Progenitor cell of endocrine pancreas (in vitro differentiated cells): ENCODE measurements at regions not wholly inside any gene's neighbourhood (a gene's known extent, or its start where the extent isn't known, plus 50 kb on each side); places are given as distances from the start of the nearest gene placed in this dataset.

Source experiments
- DNase-seq: peaks from one replicate; pipeline ENCODE4 v3.0.0; 2021; ENCODE audit warnings: low spot score; ENCODE audit not compliant: unreplicated experiment
- H3K27ac Mint-ChIP-seq: 2 replicates; pipeline ENCODE4 v1.8.0; 2021; ENCODE audit warnings: mild to moderate bottlenecking, moderate library complexity, mixed read lengths
- H3K27me3 Mint-ChIP-seq: 2 replicates; pipeline ENCODE4 v1.8.0; 2021; ENCODE audit warnings: mixed read lengths
- H3K36me3 Mint-ChIP-seq: 2 replicates; pipeline ENCODE4 v1.8.0; 2022; ENCODE audit warnings: mixed read lengths; ENCODE audit not compliant: insufficient read depth
- H3K4me1 Mint-ChIP-seq: 2 replicates; pipeline ENCODE4 v1.8.0; 2021; ENCODE audit warnings: low read depth, mixed read lengths
- H3K4me3 Mint-ChIP-seq: 2 replicates; pipeline ENCODE4 v1.8.0; 2021; ENCODE audit warnings: low read depth, mild to moderate bottlenecking, moderate library complexity, mixed read lengths
- H3K9me3 Mint-ChIP-seq: 2 replicates; pipeline ENCODE4 v1.8.0; 2021; ENCODE audit warnings: low read depth, mixed read lengths
- TF ChIP-seq, protein P1 (sequence below): fragments of 200-600 bp; sonication (generic); IDR thresholded peaks from one replicate; pipeline ENCODE4 v1.5.0; 2021; ENCODE audit warnings: antibody characterized with exemption, mild to moderate bottlenecking; ENCODE audit not compliant: unreplicated experiment

DNA sequence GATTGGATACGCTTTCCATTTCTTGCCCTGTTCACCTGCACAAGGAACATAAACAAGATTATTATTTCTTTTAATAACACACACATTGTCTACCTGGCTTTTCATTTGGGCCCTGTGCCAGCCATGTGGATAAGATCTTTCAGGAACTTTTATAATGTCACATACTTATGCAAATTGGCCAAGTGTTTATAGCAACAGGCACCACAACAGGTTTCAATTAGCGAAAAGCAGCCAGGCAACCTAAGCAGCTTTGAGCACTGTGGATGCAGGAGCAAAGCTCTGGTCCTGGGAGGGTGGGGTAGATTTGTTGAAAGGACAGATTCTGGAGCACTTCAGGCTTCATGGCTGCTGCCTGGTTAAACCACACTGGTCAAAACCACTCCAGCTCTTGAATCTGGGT lies 217.4 kb downstream of the BARX2 start:
- H3K36me3 Mint-ChIP-seq = no peaks in the 10 kb centered on the region
- no peak for DNase-seq
- H3K9me3 Mint-ChIP-seq = no peaks in the 10 kb centered on the region
- no peak overlapping the region for H3K4me3 Mint-ChIP-seq
- peaks cover 1% of the 10 kb centered on the region for H3K4me1 Mint-ChIP-seq
- peaks cover 6% of the 10 kb centered on the region for H3K27me3 Mint-ChIP-seq
- TF ChIP-seq, protein P1, sequence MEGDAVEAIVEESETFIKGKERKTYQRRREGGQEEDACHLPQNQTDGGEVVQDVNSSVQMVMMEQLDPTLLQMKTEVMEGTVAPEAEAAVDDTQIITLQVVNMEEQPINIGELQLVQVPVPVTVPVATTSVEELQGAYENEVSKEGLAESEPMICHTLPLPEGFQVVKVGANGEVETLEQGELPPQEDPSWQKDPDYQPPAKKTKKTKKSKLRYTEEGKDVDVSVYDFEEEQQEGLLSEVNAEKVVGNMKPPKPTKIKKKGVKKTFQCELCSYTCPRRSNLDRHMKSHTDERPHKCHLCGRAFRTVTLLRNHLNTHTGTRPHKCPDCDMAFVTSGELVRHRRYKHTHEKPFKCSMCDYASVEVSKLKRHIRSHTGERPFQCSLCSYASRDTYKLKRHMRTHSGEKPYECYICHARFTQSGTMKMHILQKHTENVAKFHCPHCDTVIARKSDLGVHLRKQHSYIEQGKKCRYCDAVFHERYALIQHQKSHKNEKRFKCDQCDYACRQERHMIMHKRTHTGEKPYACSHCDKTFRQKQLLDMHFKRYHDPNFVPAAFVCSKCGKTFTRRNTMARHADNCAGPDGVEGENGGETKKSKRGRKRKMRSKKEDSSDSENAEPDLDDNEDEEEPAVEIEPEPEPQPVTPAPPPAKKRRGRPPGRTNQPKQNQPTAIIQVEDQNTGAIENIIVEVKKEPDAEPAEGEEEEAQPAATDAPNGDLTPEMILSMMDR = no peak
- H3K27ac Mint-ChIP-seq = no peak overlapping the region

DNA sequence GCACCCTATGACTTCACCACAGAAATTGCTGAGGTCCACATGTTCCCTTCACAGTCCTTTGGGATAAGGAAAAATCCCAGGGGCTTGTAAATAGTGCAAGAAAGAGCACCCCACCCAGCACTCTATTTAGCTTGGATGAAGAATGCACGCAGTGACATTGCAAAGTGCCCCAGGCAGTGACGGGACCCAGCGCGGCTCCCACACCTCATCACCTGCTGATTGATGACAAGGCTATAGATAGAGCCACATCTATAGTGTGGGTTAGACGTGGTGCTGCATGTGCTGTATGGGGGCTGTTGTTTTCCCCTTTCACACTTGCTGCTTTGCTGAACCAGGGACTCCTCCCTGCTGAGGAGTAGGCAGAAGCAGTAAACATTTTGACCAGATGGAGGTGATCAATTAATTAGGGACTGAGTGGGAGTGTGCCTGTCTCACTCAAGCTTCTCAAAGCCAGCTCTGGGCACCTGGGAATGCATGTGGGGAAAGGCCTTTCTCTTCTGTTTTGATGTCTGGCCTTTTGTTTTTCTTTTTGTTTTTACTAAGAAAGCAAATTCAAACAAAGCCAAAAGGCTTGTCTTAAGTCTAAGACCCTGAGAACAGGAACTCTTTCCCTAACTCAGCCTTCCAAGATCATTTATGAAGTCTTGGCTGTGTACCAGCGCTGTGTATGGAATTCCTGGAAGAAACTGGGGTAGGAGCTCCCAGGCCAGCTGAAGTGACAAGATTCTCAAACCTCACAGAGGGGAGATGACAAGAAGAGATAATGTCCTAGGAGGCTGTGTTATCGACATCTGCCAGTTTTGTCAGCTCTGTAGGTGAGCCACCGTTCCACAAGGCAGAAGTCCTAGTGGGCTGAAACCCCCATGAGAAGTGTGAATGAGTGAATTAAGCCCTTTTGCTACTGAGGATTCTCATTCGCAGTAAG lies 219.7 kb downstream of the BARX2 start:
- Mint-ChIP-seq H3K27me3 (peaks cover 6% of the 10 kb centered on the region), H3K4me1 (peaks cover 1% of the 10 kb centered on the region), H3K27ac (no peak overlapping the region), H3K36me3 (no peaks in the 10 kb centered on the region), H3K4me3 (no peak overlapping the region), H3K9me3 (peaks cover 7% of the 10 kb centered on the region)
- DNase-seq = no peak
- TF ChIP-seq, protein P1 = no peak

DNA sequence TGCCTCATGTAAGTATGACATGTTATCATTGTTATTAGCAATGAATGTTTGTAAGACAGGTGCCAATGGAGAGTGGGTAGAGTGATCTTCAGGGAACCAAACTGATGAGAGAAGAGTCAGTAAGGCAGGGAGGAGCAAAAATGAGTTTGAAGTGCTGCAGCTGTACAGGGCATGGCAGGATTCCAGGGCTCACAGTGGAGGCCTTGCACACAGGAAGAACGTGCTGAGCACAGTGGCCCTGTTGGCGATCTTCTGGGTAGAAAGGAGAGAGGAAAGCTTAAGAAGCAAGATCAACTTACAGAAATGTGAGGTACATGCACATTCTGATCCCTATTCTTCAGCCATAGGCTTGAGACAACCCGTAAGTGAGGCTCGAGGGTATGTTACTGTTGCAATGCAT lies 219.3 kb upstream of the TMEM45B start:
- Mint-ChIP-seq H3K27me3 (peaks cover 6% of the 10 kb centered on the region), H3K36me3 (no peaks in the 10 kb centered on the region), H3K4me3 (no peak overlapping the region), H3K27ac (no peak overlapping the region), H3K9me3 (peaks cover 14% of the 10 kb centered on the region), H3K4me1 (peaks cover 1% of the 10 kb centered on the region)
- TF ChIP-seq, protein P1 = no peak
- DNase-seq = no peak

DNA sequence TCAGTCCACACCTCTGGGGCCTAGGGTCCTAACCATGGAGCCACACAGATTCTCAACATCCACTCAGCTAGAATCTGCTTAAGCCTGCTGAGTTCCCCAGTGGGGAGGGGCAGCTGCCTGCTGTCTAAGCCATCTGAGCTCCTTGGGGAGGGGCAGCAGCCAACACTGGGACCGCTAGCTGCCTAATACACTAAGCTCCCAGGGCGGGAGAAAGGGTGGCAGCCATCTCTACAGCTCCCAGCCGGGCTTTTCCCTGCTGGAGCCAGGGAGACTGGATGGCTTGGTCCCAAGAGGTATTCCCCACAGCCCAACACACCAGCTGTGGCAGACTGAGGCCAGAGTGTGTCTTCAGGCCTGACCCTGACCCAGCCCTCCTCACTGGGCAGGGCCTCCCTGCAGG lies 217.3 kb upstream of the TMEM45B start:
- Mint-ChIP-seq H3K36me3 (no peaks in the 10 kb centered on the region), H3K9me3 (peaks cover 14% of the 10 kb centered on the region), H3K27me3 (no peaks in the 10 kb centered on the region), H3K4me3 (no peak overlapping the region), H3K27ac (no peak overlapping the region), H3K4me1 (peaks cover 1% of the 10 kb centered on the region)
- TF ChIP-seq, protein P1 = no peak
- no peak for DNase-seq

DNA sequence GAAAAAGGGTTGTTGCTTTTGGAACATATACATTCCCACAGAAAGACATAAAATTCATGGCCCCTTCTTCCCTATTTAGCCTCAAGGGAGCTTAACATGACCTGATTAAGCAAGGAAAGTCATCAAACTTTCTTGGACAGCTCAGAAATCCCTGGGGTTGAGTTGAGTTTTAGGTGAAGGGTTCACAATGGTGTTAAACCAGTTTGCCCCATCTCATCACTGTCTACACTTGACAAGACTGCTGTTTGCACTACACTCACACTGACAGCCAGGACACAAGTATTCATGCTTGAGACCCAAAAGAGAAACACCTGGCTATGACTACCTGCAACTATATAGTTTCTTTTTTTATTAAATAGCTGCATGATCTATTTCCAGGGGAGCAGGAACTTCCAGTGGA lies 209.8 kb upstream of the TMEM45B start:
- no peaks in the 10 kb centered on the region for H3K27me3 Mint-ChIP-seq

More for the DNA sequence above, 209.8 kb upstream of the TMEM45B start:
- H3K36me3 Mint-ChIP-seq = no peaks in the 10 kb centered on the region
- DNase-seq = no peak
- peaks cover 3% of the 10 kb centered on the region for H3K9me3 Mint-ChIP-seq
- H3K27ac Mint-ChIP-seq = no peak overlapping the region
- TF ChIP-seq, protein P1 = no peak
- H3K4me1 Mint-ChIP-seq = peaks cover 3% of the 10 kb centered on the region
- H3K4me3 Mint-ChIP-seq = no peak overlapping the region
